HCT116 (cell line): ENCODE measurements at regions not wholly inside any gene's neighbourhood (a gene's known extent, or its start where the extent isn't known, plus 50 kb on each side); places are given as distances from the start of the nearest gene placed in this dataset.

Source experiments
- ATAC-seq: fragments of 200-7000 bp; cut with Tn5 transposase; 2 replicates; pipeline ENCODE4 v1.9.1; 2020; ENCODE audit warnings: mild to moderate bottlenecking, moderate library complexity
- BruUV-seq: library from RNA; stranded (reverse); fragments of 400-500 nt; replicated peaks from 2 replicates; lab custom pipeline; 2021; lab: Mats Ljungman, UMichigan
- CTCF ChIA-PET: fragments of 300-600 bp; sonication (Branson Sonifier 250); formaldehyde crosslinking; loops from one replicate; lab custom pipeline; 2021; ENCODE audit warnings: antibody characterized with exemption; lab: Charles Lee
- POLR2A ChIA-PET: fragments of 300-600, 350-600 bp; sonication (Branson Sonifier 250); formaldehyde crosslinking; loops from one replicate; lab custom pipeline; 2021; ENCODE audit warnings: antibody characterized with exemption; lab: Charles Lee
- RAD21 ChIA-PET, 2 experiments: fragments of 300-600 bp; sonication (Branson Sonifier 250); formaldehyde crosslinking; loops; one replicate each; lab custom pipeline; 2023; ENCODE audit warnings: low total read pairs in 2 of 2; ENCODE audit not compliant: uncharacterized antibody in 2 of 2, unreplicated experiment in 2 of 2, low non-redundant PET in 1 of 2; lab: Charles Lee
- DNase-seq: peaks from one replicate; pipeline ENCODE4 v3.0.0-alpha.2; 2010; ENCODE audit warnings: low read depth, low spot score
- H2AFZ ChIP-seq: fragments of 200-600 bp; shearing (Covaris generic), sonication (generic); 2 replicates; pipeline ENCODE4 v1.6.1; 2017; ENCODE audit warnings: low read depth, mixed run types, mixed read lengths, antibody characterized with exemption, low read length; ENCODE audit not compliant: poor library complexity, severe bottlenecking
- H3K27ac ChIP-seq: 2 replicates; pipeline ENCODE4 v1.5.1; 2012; ENCODE audit warnings: low read depth, low read length
- H3K27me3 ChIP-seq: fragments of 200-600 bp; sonication (generic); 2 replicates; pipeline ENCODE4 v1.6.1; 2016; ENCODE audit warnings: mixed run types, low read length, mixed read lengths; ENCODE audit not compliant: insufficient read depth
- H3K36me3 ChIP-seq, 2 experiments: fragments of 200-500 bp in 1 of 2; fragments of 200-600 bp in 1 of 2; sonication (Bioruptor generic) in 1 of 2; sonication (generic) in 1 of 2; 2 replicates each; pipeline versions ENCODE4 v1.5.1 to v1.6.1; 2014 to 2016; ENCODE audit warnings: low read length in 2 of 2, inconsistent platforms in 1 of 2, mixed read lengths in 1 of 2, mixed run types in 1 of 2; ENCODE audit not compliant: insufficient read depth in 2 of 2, control insufficient read depth in 1 of 2
- H3K4me1 ChIP-seq, 2 experiments: fragments of 200-600 bp in 1 of 2; sonication (generic) in 1 of 2; 2 replicates each; pipeline versions ENCODE4 v1.5.1 to v1.6.1; 2012 to 2017; ENCODE audit warnings: low read length in 2 of 2, inconsistent platforms in 1 of 2, mild to moderate bottlenecking in 1 of 2, mixed read lengths in 1 of 2, mixed run types in 1 of 2, moderate library complexity in 1 of 2; ENCODE audit not compliant: insufficient read depth in 2 of 2, control insufficient read depth in 1 of 2
- H3K4me2 ChIP-seq: fragments of 200-600 bp; sonication (generic); 2 replicates; pipeline ENCODE4 v1.6.1; 2017; ENCODE audit warnings: mixed run types, low read length, mixed read lengths
- H3K4me3 ChIP-seq, 2 experiments: fragments of 200-600 bp in 1 of 2; sonication (generic) in 1 of 2; replicated peaks in 1 of 2; 2 replicates each; pipeline ENCODE4 v1.5.1; 2011 to 2016; ENCODE audit warnings: low read length in 2 of 2, control low read depth in 1 of 2, low read depth in 1 of 2, mild to moderate bottlenecking in 1 of 2, mixed read lengths in 1 of 2, mixed run types in 1 of 2
- H3K79me2 ChIP-seq: fragments of 200-600 bp; sonication (generic); 2 replicates; pipeline ENCODE4 v1.6.1; 2017; ENCODE audit warnings: mild to moderate bottlenecking, mixed run types, low read length, moderate library complexity, mixed read lengths; ENCODE audit not compliant: insufficient read depth
- H3K9ac ChIP-seq: fragments of 200-600 bp; sonication (generic); 2 replicates; pipeline ENCODE4 v1.6.1; 2016; ENCODE audit warnings: low read length, mixed read lengths
- H3K9me2 ChIP-seq: fragments of 200-600 bp; sonication (generic), shearing (Covaris generic); 2 replicates; pipeline ENCODE4 v1.6.1; 2017; ENCODE audit warnings: mixed run types, mild to moderate bottlenecking, moderate library complexity; ENCODE audit not compliant: insufficient read depth
- H3K9me3 ChIP-seq, 2 experiments: fragments of 200-500 bp in 1 of 2; fragments of 200-600 bp in 1 of 2; sonication (Bioruptor generic) in 1 of 2; sonication (generic) in 1 of 2; 2 replicates each; pipeline ENCODE4 v1.6.1; 2014 to 2017; ENCODE audit warnings: low read length in 2 of 2, mixed read lengths in 2 of 2, inconsistent platforms in 1 of 2, low read depth in 1 of 2, mild to moderate bottlenecking in 1 of 2, mixed run types in 1 of 2, moderate library complexity in 1 of 2; ENCODE audit not compliant: control insufficient read depth in 1 of 2, insufficient read depth in 1 of 2
- H4K20me1 ChIP-seq: fragments of 200-600 bp; sonication (generic), shearing (Covaris generic); 2 replicates; pipeline ENCODE4 v1.6.1; 2017; ENCODE audit warnings: mixed run types, mild to moderate bottlenecking, moderate library complexity; ENCODE audit not compliant: insufficient read depth
- ATF3 ChIP-seq: IDR thresholded peaks from 2 replicates; pipeline ENCODE4 v1.6.1; 2012
- CEBPB ChIP-seq: IDR thresholded peaks from 2 replicates; pipeline ENCODE4 v1.6.1; 2012; ENCODE audit warnings: low read depth
- EGR1 ChIP-seq: IDR thresholded peaks from 2 replicates; pipeline ENCODE4 v1.6.1; 2012; ENCODE audit warnings: low read depth
- FOSL1 ChIP-seq: IDR thresholded peaks from 2 replicates; pipeline ENCODE4 v1.6.1; 2012; ENCODE audit warnings: low read depth
- JUND ChIP-seq: IDR thresholded peaks from 2 replicates; pipeline ENCODE4 v1.6.1; 2012
- MAX ChIP-seq: IDR thresholded peaks from 2 replicates; pipeline ENCODE4 v1.6.1; 2012
- POLR2AphosphoS5 ChIP-seq: IDR thresholded peaks from 2 replicates; pipeline ENCODE4 v1.6.1; 2011; ENCODE audit warnings: mild to moderate bottlenecking, low read depth, low read length, moderate library complexity
- RAD21 ChIP-seq: IDR thresholded peaks from 2 replicates; pipeline ENCODE4 v1.6.1; 2012; ENCODE audit warnings: low read depth, mild to moderate bottlenecking
- SIN3A ChIP-seq: IDR thresholded peaks from 2 replicates; pipeline ENCODE4 v1.6.1; 2012; ENCODE audit warnings: low read depth
- SP1 ChIP-seq: IDR thresholded peaks from 2 replicates; pipeline ENCODE4 v1.6.1; 2012; ENCODE audit warnings: low read depth
- YY1 ChIP-seq: IDR thresholded peaks from 2 replicates; pipeline ENCODE4 v1.6.1; 2011; ENCODE audit warnings: low read length, low read depth, moderate library complexity, mild to moderate bottlenecking; ENCODE audit not compliant: insufficient replicate concordance; ENCODE audit errors: extremely low read depth
- ZBTB33 ChIP-seq: IDR thresholded peaks from 2 replicates; pipeline ENCODE4 v1.6.1; 2011; ENCODE audit warnings: mild to moderate bottlenecking, low read length, moderate library complexity; ENCODE audit not compliant: insufficient replicate concordance; ENCODE audit errors: extremely low read depth
- ZFX ChIP-seq: fragments of 450-650 bp; IDR thresholded peaks from 2 replicates; pipeline ENCODE4 v1.6.1; 2017
- intact Hi-C: fragments of 100-400 bp; cut with micrococcal nuclease; formaldehyde crosslinking; loops from 2 replicates; pipeline ENCODE4 v1.10.0; 2022
- TF ChIP-seq, protein P1 (sequence below), 3 experiments: fragments of 200-600 bp in 1 of 3; sonication (generic) in 1 of 3; IDR thresholded peaks in 2 of 3; conservative IDR thresholded peaks in 1 of 3; 2 replicates each; pipeline ENCODE4 v1.5.1; 2012 to 2017; ENCODE audit warnings: low read depth in 2 of 3, low read length in 2 of 3, antibody characterized with exemption in 1 of 3, borderline replicate concordance in 1 of 3, control low read depth in 1 of 3, mild to moderate bottlenecking in 1 of 3, mixed read lengths in 1 of 3, mixed run types in 1 of 3, moderate library complexity in 1 of 3; ENCODE audit not compliant: insufficient read depth in 1 of 3

GRCh38 chr12:87025976-87026375 is 769.8 kb upstream of the MGAT4C start:
- Histone ChIP-seq H3K4me3 (no peak overlapping the region), H4K20me1 (no peaks in the 10 kb centered on the region), H3K9ac (no peak overlapping the region), H2AFZ (no peak overlapping the region), H3K4me2 (no peak overlapping the region), H3K4me1 (no peaks in the 10 kb centered on the region), H3K27ac (no peak overlapping the region), H3K27me3 (no peaks in the 10 kb centered on the region), H3K9me2 (no peaks in the 10 kb centered on the region), H3K79me2 (no peaks in the 10 kb centered on the region), H3K36me3 (no peaks in the 10 kb centered on the region), H3K9me3 (no peaks in the 10 kb centered on the region)
- CTCF ChIA-PET: no interaction called here
- intact Hi-C loops: no loop called here
- no TSS peak for BruUV-seq
- RAD21 ChIA-PET: no interaction called here
- POLR2A ChIA-PET: no interaction called here
- ATAC-seq: no peak
- no peak for DNase-seq
- TF ChIP-seq ATF3 (no peak), FOSL1 (no peak), ZFX (no peak), ZBTB33 (no peak), SIN3A (no peak), SP1 (no peak)

- CTCF ChIA-PET: no interaction called here
- Histone ChIP-seq H3K9me2 (no peaks in the 10 kb centered on the region), H2AFZ (no peak overlapping the region), H3K79me2 (no peaks in the 10 kb centered on the region), H4K20me1 (no peaks in the 10 kb centered on the region), H3K4me3 (no peak overlapping the region), H3K27me3 (no peaks in the 10 kb centered on the region), H3K27ac (no peak overlapping the region), H3K9me3 (no peaks in the 10 kb centered on the region), H3K9ac (no peak overlapping the region), H3K4me2 (no peak overlapping the region), H3K4me1 (no peaks in the 10 kb centered on the region), H3K36me3 (no peaks in the 10 kb centered on the region)
- intact Hi-C loops: no loop called here
- POLR2A ChIA-PET: no interaction called here
- RAD21 ChIA-PET: no interaction called here
- DNase-seq: no peak
- no TSS peak for BruUV-seq
- no peak for ATAC-seq
- TF ChIP-seq CEBPB (no peak), EGR1 (no peak), RAD21 (no peak), ZFX (no peak), YY1 (no peak), SP1 (no peak), POLR2AphosphoS5 (no peak), JUND (no peak), FOSL1 (no peak), ATF3 (no peak), MAX (no peak)
- TF ChIP-seq, protein P1, sequence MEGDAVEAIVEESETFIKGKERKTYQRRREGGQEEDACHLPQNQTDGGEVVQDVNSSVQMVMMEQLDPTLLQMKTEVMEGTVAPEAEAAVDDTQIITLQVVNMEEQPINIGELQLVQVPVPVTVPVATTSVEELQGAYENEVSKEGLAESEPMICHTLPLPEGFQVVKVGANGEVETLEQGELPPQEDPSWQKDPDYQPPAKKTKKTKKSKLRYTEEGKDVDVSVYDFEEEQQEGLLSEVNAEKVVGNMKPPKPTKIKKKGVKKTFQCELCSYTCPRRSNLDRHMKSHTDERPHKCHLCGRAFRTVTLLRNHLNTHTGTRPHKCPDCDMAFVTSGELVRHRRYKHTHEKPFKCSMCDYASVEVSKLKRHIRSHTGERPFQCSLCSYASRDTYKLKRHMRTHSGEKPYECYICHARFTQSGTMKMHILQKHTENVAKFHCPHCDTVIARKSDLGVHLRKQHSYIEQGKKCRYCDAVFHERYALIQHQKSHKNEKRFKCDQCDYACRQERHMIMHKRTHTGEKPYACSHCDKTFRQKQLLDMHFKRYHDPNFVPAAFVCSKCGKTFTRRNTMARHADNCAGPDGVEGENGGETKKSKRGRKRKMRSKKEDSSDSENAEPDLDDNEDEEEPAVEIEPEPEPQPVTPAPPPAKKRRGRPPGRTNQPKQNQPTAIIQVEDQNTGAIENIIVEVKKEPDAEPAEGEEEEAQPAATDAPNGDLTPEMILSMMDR (IDR thresholded peaks at IDR 0.05 in 2 of 3, conservative IDR thresholded peaks at IDR 0.05 in 1 of 3; ENCODE audit: borderline replicate concordance in 1 of 3, insufficient read depth in 1 of 3, low read depth in 2 of 3, low read length in 2 of 3): no peak
These were observed 765.2 kb upstream of the MGAT4C start for GRCh38 chr12:87021400-87021799.
